OCI-LY7 (cell line): ENCODE measurements at regions not wholly inside any gene's neighbourhood (a gene's known extent, or its start where the extent isn't known, plus 50 kb on each side); places are given as distances from the start of the nearest gene placed in this dataset.

Experiments used
- BruUV-seq: library from RNA; stranded (reverse); fragments of 400-500 nt; replicated peaks from 2 replicates; lab custom pipeline; 2021; lab: Mats Ljungman, UMichigan
- CTCF ChIA-PET: fragments of 300-600 bp; sonication (Branson Sonifier 250); formaldehyde crosslinking; loops from one replicate; lab custom pipeline; 2022; ENCODE audit warnings: antibody characterized with exemption; ENCODE audit not compliant: unreplicated experiment; lab: Charles Lee
- POLR2A ChIA-PET: fragments of 300-600 bp; sonication (Branson Sonifier 250); formaldehyde crosslinking; loops from one replicate; lab custom pipeline; 2022; ENCODE audit warnings: antibody characterized with exemption; lab: Charles Lee
- DNase-seq: peaks from one replicate; pipeline ENCODE4 v3.0.0-alpha.2; 2015; ENCODE audit warnings: low spot score
- H2AFZ ChIP-seq: fragments of 200-600 bp; sonication (generic), shearing (Covaris generic); 2 replicates; pipeline ENCODE4 v1.6.1; 2014; ENCODE audit warnings: mild to moderate bottlenecking, antibody characterized with exemption, low read length, moderate library complexity
- H3K27ac ChIP-seq: fragments of 200-600 bp; sonication (generic); 2 replicates; pipeline ENCODE4 v1.5.1; 2014; ENCODE audit warnings: mixed run types, low read depth, mild to moderate bottlenecking, moderate library complexity, low read length, inconsistent platforms; ENCODE audit not compliant: poor library complexity, severe bottlenecking
- H3K36me3 ChIP-seq: fragments of 200-600 bp; sonication (generic); 2 replicates; pipeline ENCODE4 v1.6.1; 2014; ENCODE audit warnings: mild to moderate bottlenecking, antibody characterized with exemption, low read length, moderate library complexity, mixed read lengths; ENCODE audit not compliant: insufficient read depth
- H3K4me1 ChIP-seq: fragments of 200-600 bp; sonication (generic); 2 replicates; pipeline ENCODE4 v1.5.1; 2014; ENCODE audit warnings: mild to moderate bottlenecking, low read length; ENCODE audit not compliant: insufficient read depth, poor library complexity, severe bottlenecking
- H3K4me2 ChIP-seq: fragments of 200-600 bp; sonication (generic); 2 replicates; pipeline ENCODE4 v1.6.1; 2014; ENCODE audit warnings: mild to moderate bottlenecking, low read length
- H3K4me3 ChIP-seq: fragments of 200-600 bp; sonication (generic); 2 replicates; pipeline ENCODE4 v1.5.1; 2014; ENCODE audit warnings: mild to moderate bottlenecking, low read depth, low read length; ENCODE audit not compliant: poor library complexity, severe bottlenecking
- H3K79me2 ChIP-seq: fragments of 200-600 bp; sonication (generic); 2 replicates; pipeline ENCODE4 v1.6.1; 2016; ENCODE audit warnings: low read depth, mild to moderate bottlenecking, low read length, moderate library complexity, mixed read lengths; ENCODE audit not compliant: insufficient read depth
- H3K9me2 ChIP-seq: fragments of 200-600 bp; sonication (generic); 2 replicates; pipeline ENCODE4 v1.6.1; 2016; ENCODE audit warnings: mild to moderate bottlenecking, low read length, mixed read lengths; ENCODE audit not compliant: insufficient read depth
- H3K9me3 ChIP-seq: fragments of 200-600 bp; sonication (generic); 2 replicates; pipeline ENCODE4 v1.6.1; 2014; ENCODE audit warnings: mild to moderate bottlenecking, mixed run types, low read length, mixed read lengths
- H4K20me1 ChIP-seq: fragments of 200-600 bp; sonication (generic); 2 replicates; pipeline ENCODE4 v1.6.1; 2014; ENCODE audit warnings: mild to moderate bottlenecking, antibody characterized with exemption, low read length, moderate library complexity, mixed read lengths; ENCODE audit not compliant: insufficient read depth
- EZH2phosphoT487 ChIP-seq: fragments of 200-600 bp; sonication (generic); IDR thresholded peaks from 2 replicates; pipeline ENCODE4 v1.6.1; 2018; ENCODE audit warnings: low read depth, borderline replicate concordance, mild to moderate bottlenecking, mixed run types, antibody characterized with exemption, low read length, moderate library complexity, mixed read lengths
- intact Hi-C: fragments of 100-400 bp; cut with micrococcal nuclease; formaldehyde crosslinking; loops from one replicate; pipeline ENCODE4 v1.10.0; 2022; ENCODE audit not compliant: unreplicated experiment
- TF ChIP-seq, protein P1 (sequence below): fragments of 200-600 bp; sonication (generic); conservative IDR thresholded peaks from 2 replicates; pipeline ENCODE4 v1.5.1; 2014; ENCODE audit warnings: mild to moderate bottlenecking, antibody characterized with exemption, low read length, moderate library complexity, mixed read lengths

DNA sequence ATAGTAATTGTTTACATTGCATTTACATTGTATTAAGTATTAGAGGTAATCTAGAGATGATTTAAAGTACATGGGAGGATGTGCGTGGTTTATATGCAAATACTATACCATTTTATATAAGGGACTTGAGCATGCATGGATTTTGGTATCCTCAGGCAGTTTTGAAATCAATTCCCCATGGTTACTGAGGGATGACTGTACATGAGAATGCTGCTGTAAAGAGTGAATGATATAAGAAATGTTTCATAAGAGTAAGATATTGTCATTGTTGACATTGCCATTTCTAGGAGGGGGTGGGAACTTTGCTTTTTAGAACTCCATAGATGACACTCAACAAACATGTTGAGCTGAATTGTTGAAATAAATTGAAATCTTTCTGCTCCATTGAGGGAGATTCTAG is 185.0 kb downstream of the SEMA6A start:
- CTCF ChIA-PET, result no interaction called here
- POLR2A ChIA-PET, result no interaction called here

DNA sequence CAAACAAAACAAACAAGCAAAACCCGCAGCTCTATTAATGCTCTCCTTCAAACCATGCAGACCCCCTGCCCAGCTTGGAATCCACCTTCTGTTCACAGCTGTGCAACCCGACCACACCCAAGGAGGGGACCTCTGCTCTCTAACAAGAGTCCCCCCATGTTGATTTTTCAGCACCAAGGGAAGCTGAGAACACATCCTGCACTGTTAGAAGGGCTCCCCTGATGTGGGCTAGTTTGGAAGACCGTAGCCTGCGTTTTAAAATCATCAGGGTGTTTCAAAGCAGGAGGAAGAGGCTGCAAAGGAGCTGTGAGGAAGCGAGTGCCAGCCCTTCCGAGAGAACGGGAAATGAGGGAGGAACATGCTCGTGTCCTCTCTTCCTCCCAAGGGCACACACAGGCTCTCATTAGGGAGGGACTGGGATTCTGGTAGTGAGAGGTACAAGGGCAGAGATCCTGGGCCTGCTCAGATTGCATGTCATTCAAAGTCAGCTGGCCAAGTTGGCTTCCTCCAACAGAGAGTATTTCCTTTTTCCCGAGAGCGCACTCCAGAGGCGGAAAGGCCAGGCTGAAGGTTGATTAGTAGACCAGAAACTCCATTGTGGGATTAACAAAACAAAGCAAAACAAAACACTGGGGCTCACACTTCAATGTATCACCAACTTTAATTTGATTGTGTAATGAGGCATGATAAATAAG is 185.9 kb downstream of the SEMA6A start:
- no peak overlapping the region for H3K27ac ChIP-seq
- H3K36me3 ChIP-seq, result no peaks in the 10 kb centered on the region
- intact Hi-C loops, result no loop called here
- TF ChIP-seq EZH2phosphoT487, result no peak
- TF ChIP-seq, protein P1, sequence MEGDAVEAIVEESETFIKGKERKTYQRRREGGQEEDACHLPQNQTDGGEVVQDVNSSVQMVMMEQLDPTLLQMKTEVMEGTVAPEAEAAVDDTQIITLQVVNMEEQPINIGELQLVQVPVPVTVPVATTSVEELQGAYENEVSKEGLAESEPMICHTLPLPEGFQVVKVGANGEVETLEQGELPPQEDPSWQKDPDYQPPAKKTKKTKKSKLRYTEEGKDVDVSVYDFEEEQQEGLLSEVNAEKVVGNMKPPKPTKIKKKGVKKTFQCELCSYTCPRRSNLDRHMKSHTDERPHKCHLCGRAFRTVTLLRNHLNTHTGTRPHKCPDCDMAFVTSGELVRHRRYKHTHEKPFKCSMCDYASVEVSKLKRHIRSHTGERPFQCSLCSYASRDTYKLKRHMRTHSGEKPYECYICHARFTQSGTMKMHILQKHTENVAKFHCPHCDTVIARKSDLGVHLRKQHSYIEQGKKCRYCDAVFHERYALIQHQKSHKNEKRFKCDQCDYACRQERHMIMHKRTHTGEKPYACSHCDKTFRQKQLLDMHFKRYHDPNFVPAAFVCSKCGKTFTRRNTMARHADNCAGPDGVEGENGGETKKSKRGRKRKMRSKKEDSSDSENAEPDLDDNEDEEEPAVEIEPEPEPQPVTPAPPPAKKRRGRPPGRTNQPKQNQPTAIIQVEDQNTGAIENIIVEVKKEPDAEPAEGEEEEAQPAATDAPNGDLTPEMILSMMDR, result no peak
- H3K79me2 ChIP-seq, result no peaks in the 10 kb centered on the region
- H2AFZ ChIP-seq, result no peak overlapping the region
- CTCF ChIA-PET, result no interaction called here
- no peaks in the 10 kb centered on the region for H4K20me1 ChIP-seq
- H3K9me2 ChIP-seq, result no peaks in the 10 kb centered on the region
- DNase-seq, result no peak
- H3K4me2 ChIP-seq, result no peak overlapping the region
- POLR2A ChIA-PET, result no interaction called here
- no TSS peak for BruUV-seq
- H3K4me3 ChIP-seq, result no peak overlapping the region
- H3K9me3 ChIP-seq, result peaks cover 5% of the 10 kb centered on the region; the same call in 1 of the 2 replicates
- H3K4me1 ChIP-seq, result no peaks in the 10 kb centered on the region

More for the DNA sequence above, 185.0 kb downstream of the SEMA6A start:
- H4K20me1 ChIP-seq, result no peaks in the 10 kb centered on the region
- H3K4me3 ChIP-seq, result no peak overlapping the region
- no peak for DNase-seq
- H2AFZ ChIP-seq, result no peak overlapping the region
- H3K27ac ChIP-seq, result no peak overlapping the region
- H3K9me2 ChIP-seq, result no peaks in the 10 kb centered on the region
- no peaks in the 10 kb centered on the region for H3K79me2 ChIP-seq
- H3K36me3 ChIP-seq, result no peaks in the 10 kb centered on the region
- H3K9me3 ChIP-seq, result peaks cover 5% of the 10 kb centered on the region; the same call in 1 of the 2 replicates
- no peaks in the 10 kb centered on the region for H3K4me1 ChIP-seq
- H3K4me2 ChIP-seq, result no peak overlapping the region
- BruUV-seq, result no TSS peak
- TF ChIP-seq, protein P1, result no peak
- no peak for TF ChIP-seq EZH2phosphoT487
- intact Hi-C loops, result no loop called here

DNA sequence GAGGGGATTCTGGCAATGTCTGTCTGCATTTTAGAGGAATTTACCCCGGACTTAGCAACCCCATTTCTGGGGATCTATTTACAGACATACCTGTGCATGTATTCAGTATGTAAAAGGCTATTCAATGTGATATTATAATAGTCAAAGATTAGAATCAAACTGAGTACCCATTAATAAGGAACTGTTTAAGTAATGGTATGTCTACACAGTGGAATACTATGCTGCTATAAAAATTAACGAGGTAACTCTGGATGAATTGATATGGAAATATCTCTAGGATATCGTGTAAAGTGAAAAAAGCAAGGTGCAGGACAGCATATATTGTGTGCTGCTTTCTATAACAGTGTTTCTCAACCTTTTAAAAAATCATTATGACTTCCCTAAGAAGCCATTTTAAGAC is 186.9 kb downstream of the SEMA6A start:
- Histone ChIP-seq H3K9me3 (peaks cover 5% of the 10 kb centered on the region; the same call in 1 of the 2 replicates), H3K4me3 (no peak overlapping the region), H3K36me3 (no peaks in the 10 kb centered on the region), H4K20me1 (no peaks in the 10 kb centered on the region), H3K9me2 (no peaks in the 10 kb centered on the region), H3K4me2 (no peak overlapping the region), H3K79me2 (no peaks in the 10 kb centered on the region), H3K27ac (no peak overlapping the region), H2AFZ (no peak overlapping the region), H3K4me1 (no peaks in the 10 kb centered on the region)
- no TSS peak for BruUV-seq
- DNase-seq, result no peak
- ChIA-PET POLR2A (no interaction called here), CTCF (no interaction called here)
- intact Hi-C loops, result no loop called here
- no peak for TF ChIP-seq EZH2phosphoT487
- TF ChIP-seq, protein P1, result no peak
